HFF-Myc (cell line): ENCODE measurements at regions not wholly inside any gene's neighbourhood (a gene's known extent, or its start where the extent isn't known, plus 50 kb on each side); places are given as distances from the start of the nearest gene placed in this dataset.

Experiments
- DNase-seq: peaks from one replicate; pipeline ENCODE4 v3.0.0-alpha.2; 2011; ENCODE audit warnings: low read depth; ENCODE audit errors: extremely low read depth
- H3K4me3 ChIP-seq: replicated peaks from 2 replicates; pipeline ENCODE4 v1.5.1; 2011; ENCODE audit warnings: low read depth, mild to moderate bottlenecking, control low read depth, low read length
- CTCF ChIP-seq: IDR thresholded peaks from 2 replicates; pipeline ENCODE4 v1.5.1; 2012; ENCODE audit warnings: mild to moderate bottlenecking, low read depth, low read length, control low read depth; ENCODE audit errors: missing control alignments

DNA sequence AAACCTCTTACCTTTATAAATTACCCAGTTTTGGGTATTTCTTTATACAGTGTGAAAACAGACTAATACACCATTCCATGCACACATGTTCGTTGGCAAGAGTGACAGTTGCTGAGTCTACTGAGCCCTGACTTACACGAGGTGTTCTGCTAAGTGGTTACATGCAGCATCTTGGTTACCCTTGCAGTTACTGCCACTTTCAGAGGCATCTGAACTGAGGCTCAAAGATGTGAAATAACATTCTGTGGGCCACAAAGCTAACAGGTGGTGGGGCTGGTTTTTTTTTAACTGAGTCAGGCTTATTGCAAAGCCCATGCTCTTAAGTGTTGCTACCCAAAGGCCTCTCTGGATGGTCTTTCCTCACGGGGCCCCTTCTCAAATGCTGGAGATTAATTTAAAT, 54.4 kb upstream of the GTSF1L start:
- H3K4me3 ChIP-seq = no peak overlapping the region
- DNase-seq = no peak
- TF ChIP-seq CTCF = no peak

DNA sequence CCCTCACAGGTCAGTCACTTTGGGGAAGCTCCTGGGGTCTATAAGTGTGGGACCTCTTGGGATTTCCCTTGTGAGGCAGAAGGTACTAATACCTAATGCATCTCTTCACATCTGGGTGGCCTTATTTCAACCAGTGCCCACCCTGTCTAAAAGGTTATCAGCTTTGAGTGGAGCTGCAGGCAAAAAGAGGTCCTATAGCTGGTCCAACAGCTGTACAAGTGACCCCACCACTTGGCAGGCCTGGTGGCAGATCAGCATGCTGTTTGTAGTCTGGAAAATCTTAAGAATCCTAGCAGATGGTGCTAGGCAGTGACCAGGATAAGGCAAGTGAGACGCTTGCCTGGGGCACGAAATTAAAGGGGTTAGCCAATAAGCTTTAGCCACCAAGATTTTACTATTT, 51.6 kb upstream of the GTSF1L start:
- no peak for DNase-seq
- TF ChIP-seq CTCF = no peak
- H3K4me3 ChIP-seq = no peak overlapping the region

GRCh38 chr20:43776691-43777090, 49.9 kb upstream of the GTSF1L start:
- TF ChIP-seq CTCF = no peak
- DNase-seq = no peak
- H3K4me3 ChIP-seq = no peak overlapping the region
